GM18907 (cell line): ENCODE measurements at regions not wholly inside any gene's neighbourhood (a gene's known extent, or its start where the extent isn't known, plus 50 kb on each side); places are given as distances from the start of the nearest gene placed in this dataset.
"Not testable (repeated sequence)": the region's sequence is repeated elsewhere in the genome, so short reads cannot be mapped to it uniquely, and the experiment has no call there.

ENCODE experiments used
- ATAC-seq: cut with Tn5 transposase; IDR thresholded peaks from one replicate; pipeline ENCODE4 v1.9.1; 2021; ENCODE audit warnings: mild to moderate bottlenecking, moderate library complexity; ENCODE audit not compliant: unreplicated experiment

GRCh38 chr9:115692868-115693267 is 460.7 kb upstream of the PAPPA start:
- ATAC-seq: not testable (repeated sequence)

- no peak for ATAC-seq
Measured at GRCh38 chr9:115694014-115694413, 459.6 kb upstream of the PAPPA start.

- ATAC-seq: no peak
Measured at GRCh38 chr9:115694991-115695390, 458.6 kb upstream of the PAPPA start.

GRCh38 chr9:115712981-115713380 is 440.6 kb upstream of the PAPPA start:
- no peak for ATAC-seq

GRCh38 chr9:115715666-115716065 is 437.9 kb upstream of the PAPPA start:
- ATAC-seq: no peak

GRCh38 chr9:115717298-115717697 is 436.3 kb upstream of the PAPPA start:
- no peak for ATAC-seq

- no peak for ATAC-seq
Measured at GRCh38 chr9:115717711-115718173, 435.8 kb upstream of the PAPPA start.

- no peak for ATAC-seq
Measured at GRCh38 chr9:115730396-115730795, 423.2 kb upstream of the PAPPA start.

GRCh38 chr9:115730845-115731244 is 422.7 kb upstream of the PAPPA start:
- no peak for ATAC-seq

GRCh38 chr9:115733318-115734110 is 420.1 kb upstream of the PAPPA start:
- no peak for ATAC-seq

- no peak for ATAC-seq
Measured at GRCh38 chr9:115739096-115739875, 414.3 kb upstream of the PAPPA start.

- no peak for ATAC-seq
Measured at GRCh38 chr9:115740986-115741385, 412.6 kb upstream of the PAPPA start.

- ATAC-seq: no peak
Measured at GRCh38 chr9:115743709-115744605, 409.6 kb upstream of the PAPPA start.

- no peak for ATAC-seq
Measured at GRCh38 chr9:115746496-115746895, 407.1 kb upstream of the PAPPA start.

- ATAC-seq: no peak
Measured at GRCh38 chr9:115747731-115748130, 405.9 kb upstream of the PAPPA start.

GRCh38 chr9:115756736-115757135 is 396.9 kb upstream of the PAPPA start:
- ATAC-seq: no peak

- ATAC-seq: no peak
Measured at GRCh38 chr9:115757461-115757860, 396.1 kb upstream of the PAPPA start.

GRCh38 chr9:115758441-115758840 is 395.1 kb upstream of the PAPPA start:
- ATAC-seq: no peak

- ATAC-seq: no peak
Measured at GRCh38 chr9:115759426-115759825, 394.2 kb upstream of the PAPPA start.

GRCh38 chr9:115764645-115765044 is 388.9 kb upstream of the PAPPA start:
- no peak for ATAC-seq

- ATAC-seq: no peak
Measured at GRCh38 chr9:115765060-115765459, 388.5 kb upstream of the PAPPA start.
